AG04450 (cell line): ENCODE measurements at regions not wholly inside any gene's neighbourhood (a gene's known extent, or its start where the extent isn't known, plus 50 kb on each side); places are given as distances from the start of the nearest gene placed in this dataset.

ENCODE experiments used
- CTCF ChIA-PET: fragments of 300-600, 350-600 bp; formaldehyde crosslinking; extraction: SDS; loops from one replicate; lab custom pipeline; 2022; ENCODE audit warnings: antibody characterized with exemption, inconsistent platforms; lab: Charles Lee
- POLR2A ChIA-PET: fragments of 350-600 bp; formaldehyde crosslinking; extraction: SDS; loops from one replicate; lab custom pipeline; 2021; ENCODE audit warnings: antibody characterized with exemption, inconsistent platforms; lab: Yijun Ruan, JAX
- DNase-seq: peaks from one replicate; pipeline ENCODE4 v3.0.0-alpha.2; 2011; ENCODE audit warnings: low read depth, low spot score
- H3K27ac ChIP-seq: one replicate; pipeline ENCODE4 v1.5.1; 2012; ENCODE audit warnings: low read depth, low read length, control low read depth
- H3K27me3 ChIP-seq: one replicate; pipeline ENCODE4 v1.6.0; 2012; ENCODE audit warnings: low read length; ENCODE audit not compliant: control insufficient read depth, insufficient read depth
- H3K4me3 ChIP-seq: 2 replicates; pipeline ENCODE4 v1.5.1; 2011; ENCODE audit warnings: mild to moderate bottlenecking, low read depth, low read length, control low read depth
- H3K9me3 ChIP-seq: 2 replicates; pipeline ENCODE4 v1.5.1; 2012; ENCODE audit warnings: low read length; ENCODE audit not compliant: control insufficient read depth, insufficient read depth
- CTCF ChIP-seq: IDR thresholded peaks from 2 replicates; pipeline ENCODE4 v1.5.1; 2011; ENCODE audit warnings: low read depth, low read length, control low read depth, inconsistent platforms

- CTCF ChIA-PET: no interaction called here
- POLR2A ChIA-PET: no interaction called here
- DNase-seq: no peak
Observed at GRCh38 chr12:82047446-82047845, 288.3 kb upstream of the PPFIA2 start.

GRCh38 chr12:82040987-82041743 lies 282.0 kb upstream of the PPFIA2 start:
- Histone ChIP-seq H3K27me3 (no peaks in the 10 kb centered on the region), H3K27ac (no peak overlapping the region), H3K4me3 (no peak overlapping the region), H3K9me3 (no peaks in the 10 kb centered on the region)
- DNase-seq: no peak
- POLR2A ChIA-PET: no interaction called here
- TF ChIP-seq CTCF: no peak
- CTCF ChIA-PET: no interaction called here

More at GRCh38 chr12:82047446-82047845, 288.3 kb upstream of the PPFIA2 start:
- Histone ChIP-seq H3K4me3 (no peak overlapping the region), H3K27me3 (no peaks in the 10 kb centered on the region), H3K9me3 (peaks cover 4% of the 10 kb centered on the region; the same call in 1 of the 2 replicates), H3K27ac (no peak overlapping the region)
- no peak for TF ChIP-seq CTCF

GRCh38 chr12:82034769-82035168 lies 275.6 kb upstream of the PPFIA2 start:
- Histone ChIP-seq H3K9me3 (peaks cover 4% of the 10 kb centered on the region), H3K4me3 (no peak overlapping the region), H3K27me3 (no peaks in the 10 kb centered on the region), H3K27ac (no peak overlapping the region)
- POLR2A ChIA-PET: no interaction called here
- CTCF ChIA-PET: no interaction called here
- no peak for TF ChIP-seq CTCF
- no peak for DNase-seq

- Histone ChIP-seq H3K27ac (no peak overlapping the region), H3K27me3 (no peaks in the 10 kb centered on the region), H3K9me3 (peaks cover 4% of the 10 kb centered on the region), H3K4me3 (no peak overlapping the region)
- DNase-seq: no peak
- POLR2A ChIA-PET: no interaction called here
- TF ChIP-seq CTCF: no peak
- CTCF ChIA-PET: no interaction called here
Observed at GRCh38 chr12:82029936-82030335, 270.8 kb upstream of the PPFIA2 start.

- DNase-seq: no peak
- CTCF ChIA-PET: no interaction called here
- H3K4me3 ChIP-seq: no peak overlapping the region
- no peak overlapping the region for H3K27ac ChIP-seq
- no peak for TF ChIP-seq CTCF
- H3K27me3 ChIP-seq: no peaks in the 10 kb centered on the region
- peaks cover 4% of the 10 kb centered on the region for H3K9me3 ChIP-seq
- POLR2A ChIA-PET: no interaction called here
Observed at GRCh38 chr12:82028772-82029171, 269.6 kb upstream of the PPFIA2 start.
